NT2/D1 (cell line): ENCODE measurements at regions not wholly inside any gene's neighbourhood (a gene's known extent, or its start where the extent isn't known, plus 50 kb on each side); places are given as distances from the start of the nearest gene placed in this dataset.
"Not testable (repeated sequence)": the region's sequence is repeated elsewhere in the genome, so short reads cannot be mapped to it uniquely, and the experiment has no call there.

Experiments used
- DNase-seq: peaks from one replicate; pipeline ENCODE4 v3.0.0-alpha.2; 2011; ENCODE audit warnings: low read depth, low spot score
- H3K27me3 ChIP-seq: 2 replicates; pipeline ENCODE4 v1.6.0; 2011; ENCODE audit warnings: mild to moderate bottlenecking; ENCODE audit not compliant: insufficient read length, insufficient read depth
- H3K36me3 ChIP-seq: 2 replicates; pipeline ENCODE4 v1.6.1; 2011; ENCODE audit warnings: mild to moderate bottlenecking, low read length, mixed read lengths; ENCODE audit not compliant: insufficient read depth, insufficient read length
- H3K4me1 ChIP-seq: 2 replicates; pipeline ENCODE4 v1.5.1; 2011; ENCODE audit not compliant: insufficient read depth, insufficient read length
- H3K4me3 ChIP-seq: 2 replicates; pipeline ENCODE4 v1.5.1; 2011; ENCODE audit warnings: low read depth; ENCODE audit not compliant: insufficient read length
- H3K9ac ChIP-seq: 2 replicates; pipeline ENCODE4 v1.6.0; 2011; ENCODE audit warnings: low read depth; ENCODE audit not compliant: insufficient read length
- H3K9me3 ChIP-seq: 2 replicates; pipeline ENCODE4 v1.5.1; 2011; ENCODE audit warnings: mild to moderate bottlenecking, low read length; ENCODE audit not compliant: insufficient read depth
- SUZ12 ChIP-seq: IDR thresholded peaks from 2 replicates; pipeline ENCODE4 v1.6.1; 2011; ENCODE audit not compliant: insufficient read length, insufficient read depth; ENCODE audit errors: extremely low read depth
- YY1 ChIP-seq: IDR thresholded peaks from 2 replicates; pipeline ENCODE4 v1.6.1; 2011; ENCODE audit not compliant: insufficient read length, insufficient read depth
- ZNF274 ChIP-seq: IDR thresholded peaks from 2 replicates; pipeline ENCODE4 v1.6.1; 2011; ENCODE audit warnings: mild to moderate bottlenecking, low read depth, low read length

DNA sequence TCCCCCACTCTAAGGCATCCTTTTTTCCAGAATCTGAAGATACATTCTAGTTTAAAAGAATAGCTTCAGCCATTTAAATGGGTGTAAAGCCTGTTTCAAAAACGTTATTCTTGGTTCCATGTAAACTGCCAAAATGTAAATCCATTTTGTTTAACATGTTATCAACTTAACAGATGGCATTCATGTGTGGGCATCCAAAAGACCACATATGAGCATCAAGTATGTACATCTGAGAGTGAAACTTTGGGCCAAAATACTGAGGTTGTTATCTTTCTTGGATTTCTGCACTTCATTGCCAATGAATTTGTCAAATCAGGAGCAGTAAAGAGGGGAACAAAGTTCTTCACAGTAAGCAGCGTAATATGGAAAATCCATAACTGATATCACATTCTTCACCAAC, 395.4 kb downstream of the ZNF804A start:
- Histone ChIP-seq H3K4me1 (no peaks in the 10 kb centered on the region), H3K27me3 (no peaks in the 10 kb centered on the region), H3K4me3 (no peak overlapping the region), H3K36me3 (no peaks in the 10 kb centered on the region), H3K9ac (no peak overlapping the region), H3K9me3 (no peaks in the 10 kb centered on the region)
- TF ChIP-seq YY1 (no peak), ZNF274 (no peak), SUZ12 (no peak)
- no peak for DNase-seq

GRCh38 chr2:185006481-185006880, 408.2 kb downstream of the ZNF804A start:
- no peak overlapping the region for H3K9ac ChIP-seq
- no peak for TF ChIP-seq ZNF274

DNA sequence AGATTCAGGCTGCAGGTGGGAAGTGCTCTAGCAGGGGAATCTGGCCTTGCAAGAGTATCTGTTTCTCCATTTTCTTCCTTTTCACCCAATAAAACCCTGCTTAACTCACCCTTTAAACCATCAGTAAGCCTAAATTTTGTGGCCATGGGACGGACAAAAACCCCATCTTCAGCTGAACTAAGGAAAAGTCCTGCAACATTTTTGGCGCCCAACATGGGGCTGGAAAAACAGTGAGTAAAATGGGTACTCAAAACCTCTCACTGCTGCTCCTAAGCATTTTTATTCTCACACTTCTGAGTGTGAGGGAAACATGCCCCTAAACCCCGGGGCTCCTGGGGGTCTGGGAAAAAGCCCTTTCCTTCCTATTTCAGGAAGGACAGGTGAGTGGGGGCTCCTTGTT, 414.3 kb downstream of the ZNF804A start:
- H3K4me1 ChIP-seq, result no peaks in the 10 kb centered on the region
- peak; percentile 3 for DNase-seq
- no peaks in the 10 kb centered on the region for H3K27me3 ChIP-seq
- TF ChIP-seq SUZ12, result no peak
- no peak for TF ChIP-seq ZNF274
- TF ChIP-seq YY1, result no peak
- no peaks in the 10 kb centered on the region for H3K36me3 ChIP-seq
- no peak overlapping the region for H3K9ac ChIP-seq
- H3K9me3 ChIP-seq, result peaks cover 35% of the 10 kb centered on the region
- no peak overlapping the region for H3K4me3 ChIP-seq

More at GRCh38 chr2:185006481-185006880, 408.2 kb downstream of the ZNF804A start:
- peak; percentile 28 for DNase-seq
- Histone ChIP-seq H3K4me3 (no peak overlapping the region), H3K36me3 (no peaks in the 10 kb centered on the region), H3K27me3 (no peaks in the 10 kb centered on the region), H3K4me1 (no peaks in the 10 kb centered on the region), H3K9me3 (peaks cover 8% of the 10 kb centered on the region)

DNA sequence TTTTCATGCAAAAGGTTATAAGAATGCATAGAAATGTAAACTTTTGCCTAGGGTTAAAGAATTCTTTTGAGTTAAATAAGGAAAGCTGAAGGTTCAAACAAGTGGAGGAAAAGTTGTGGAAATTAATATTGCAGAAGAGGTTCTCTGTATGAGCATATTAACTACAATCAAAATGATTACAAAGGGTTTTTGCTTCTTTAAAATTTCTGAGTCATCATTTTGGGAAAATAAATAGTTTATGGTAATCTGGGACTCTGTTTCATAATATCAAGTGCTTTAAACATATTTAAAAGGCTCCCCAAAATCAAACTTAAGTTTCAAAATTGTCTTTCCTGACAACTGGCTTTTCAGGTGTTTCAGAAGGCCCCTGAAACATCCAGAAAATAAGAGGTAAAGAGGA, 415.7 kb downstream of the ZNF804A start:
- no peak overlapping the region for H3K9ac ChIP-seq
- H3K4me1 ChIP-seq, result no peaks in the 10 kb centered on the region
- H3K36me3 ChIP-seq, result no peaks in the 10 kb centered on the region
- TF ChIP-seq YY1 (no peak), SUZ12 (no peak), ZNF274 (no peak)
- no peak for DNase-seq
- no peaks in the 10 kb centered on the region for H3K27me3 ChIP-seq
- H3K9me3 ChIP-seq, result peaks cover 35% of the 10 kb centered on the region
- no peak overlapping the region for H3K4me3 ChIP-seq

DNA sequence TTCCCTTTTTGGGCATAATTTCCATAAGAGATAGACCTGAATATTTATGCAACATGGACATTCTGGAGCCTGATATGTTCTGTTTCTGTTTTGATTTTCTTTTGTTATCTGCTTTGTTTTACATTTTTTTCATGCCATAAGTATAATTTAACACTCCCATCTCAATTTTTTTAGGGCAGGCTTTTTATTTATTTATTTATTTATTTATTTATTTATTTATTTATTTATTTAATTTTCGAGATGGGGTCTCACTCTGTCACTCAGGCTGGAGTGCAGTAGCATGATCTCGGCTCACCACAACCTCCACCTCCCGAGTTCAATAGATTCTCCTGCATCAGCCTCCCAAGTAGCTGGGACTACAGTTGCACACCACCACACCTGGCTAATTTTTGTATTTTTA, 427.6 kb downstream of the ZNF804A start:
- not testable (repeated sequence) for DNase-seq, H3K9me3 ChIP-seq, H3K4me1 ChIP-seq, H3K4me3 ChIP-seq, H3K27me3 ChIP-seq, H3K9ac ChIP-seq, H3K36me3 ChIP-seq

DNA sequence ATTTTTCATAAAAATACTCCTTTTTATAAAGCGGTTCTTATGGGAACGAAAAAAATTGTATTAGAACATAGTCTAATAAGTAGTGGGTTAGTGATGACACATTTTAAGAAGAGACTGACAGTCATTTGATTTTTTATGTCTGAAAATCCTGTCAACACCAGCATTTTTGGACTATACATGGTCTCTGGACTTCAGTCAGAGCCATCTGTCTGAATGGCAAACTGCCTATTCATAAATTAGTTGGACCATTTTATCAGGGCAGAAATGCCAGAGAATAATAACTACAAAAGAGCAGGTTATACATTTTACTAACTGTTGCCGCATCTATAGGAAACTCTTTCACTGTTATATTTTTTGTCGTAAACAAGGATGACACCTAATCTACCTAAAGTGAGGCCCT, 437.6 kb downstream of the ZNF804A start:
- no peaks in the 10 kb centered on the region for H3K36me3 ChIP-seq
- DNase-seq, result no peak
- TF ChIP-seq YY1 (no peak), SUZ12 (no peak), ZNF274 (no peak)
- H3K9ac ChIP-seq, result no peak overlapping the region
- no peaks in the 10 kb centered on the region for H3K27me3 ChIP-seq
- H3K9me3 ChIP-seq, result peaks cover 14% of the 10 kb centered on the region; the same call in 1 of the 2 replicates
- no peaks in the 10 kb centered on the region for H3K4me1 ChIP-seq
- H3K4me3 ChIP-seq, result no peak overlapping the region

- Histone ChIP-seq H3K36me3 (no peaks in the 10 kb centered on the region), H3K4me1 (no peaks in the 10 kb centered on the region), H3K9me3 (peaks cover 11% of the 10 kb centered on the region; the same call in 1 of the 2 replicates), H3K4me3 (no peak overlapping the region), H3K9ac (no peak overlapping the region), H3K27me3 (no peaks in the 10 kb centered on the region)
- no peak for TF ChIP-seq YY1
- no peak for TF ChIP-seq ZNF274
- no peak for TF ChIP-seq SUZ12
- DNase-seq, result peak; percentile 6
These were observed 446.1 kb downstream of the ZNF804A start for GRCh38 chr2:185044323-185044874.

DNA sequence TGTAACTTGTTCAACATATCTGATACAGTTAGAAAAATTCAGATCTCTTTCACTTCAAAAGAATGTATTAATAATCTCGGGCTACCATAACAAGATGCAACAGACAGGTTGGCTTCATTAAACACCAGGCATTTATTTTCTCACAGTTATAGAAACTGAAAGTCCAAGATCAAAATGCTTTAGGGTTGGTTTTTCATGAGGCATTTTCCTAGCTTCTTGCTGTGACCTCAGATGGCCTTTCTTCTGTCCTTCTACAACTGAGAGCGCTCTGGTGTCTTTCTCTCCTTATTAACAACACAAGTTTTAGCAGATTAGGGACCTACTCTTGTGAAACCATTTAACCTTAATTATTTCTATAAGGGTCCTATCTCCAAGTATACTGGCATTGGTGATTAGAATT, 452.5 kb downstream of the ZNF804A start:
- H3K4me1 ChIP-seq, result no peaks in the 10 kb centered on the region
- H3K9ac ChIP-seq, result no peak overlapping the region
- H3K36me3 ChIP-seq, result no peaks in the 10 kb centered on the region
- TF ChIP-seq YY1 (no peak), ZNF274 (no peak), SUZ12 (no peak)
- no peak for DNase-seq
- H3K27me3 ChIP-seq, result no peaks in the 10 kb centered on the region
- no peak overlapping the region for H3K4me3 ChIP-seq
- H3K9me3 ChIP-seq, result no peaks in the 10 kb centered on the region
